Right lung (tissue), 2 donors: ENCODE measurements at regions not wholly inside any gene's neighbourhood (a gene's known extent, or its start where the extent isn't known, plus 50 kb on each side); places are given as distances from the start of the nearest gene placed in this dataset.
A peak's percentile ranks its signal among the peaks of the same experiment; 100 is the strongest.

Source experiments
- DNase-seq, 2 donors: peaks; one replicate each; pipeline ENCODE4 v3.0.0-alpha.2; 2013

DNA sequence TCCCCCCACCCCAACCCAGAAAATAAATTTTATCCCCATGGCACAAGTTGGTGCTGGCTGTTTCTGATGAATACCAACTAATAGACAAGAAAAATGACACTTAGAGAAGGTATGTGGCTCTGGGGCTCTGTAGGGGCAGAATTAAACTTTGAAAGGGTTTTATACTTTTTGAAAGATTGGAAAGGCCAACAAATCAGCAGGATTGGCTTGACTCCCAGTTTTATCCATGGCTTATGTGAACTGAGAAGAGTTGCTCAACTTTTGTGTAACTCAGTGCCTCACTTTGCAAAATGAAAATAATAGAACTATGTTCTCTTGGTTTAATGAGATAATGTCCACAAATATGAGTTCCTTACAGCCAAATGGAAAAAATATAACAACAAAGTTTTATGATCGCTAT lies 288.9 kb upstream of the KIF2A start:
- peak; percentile 41 to 55 for DNase-seq

DNA sequence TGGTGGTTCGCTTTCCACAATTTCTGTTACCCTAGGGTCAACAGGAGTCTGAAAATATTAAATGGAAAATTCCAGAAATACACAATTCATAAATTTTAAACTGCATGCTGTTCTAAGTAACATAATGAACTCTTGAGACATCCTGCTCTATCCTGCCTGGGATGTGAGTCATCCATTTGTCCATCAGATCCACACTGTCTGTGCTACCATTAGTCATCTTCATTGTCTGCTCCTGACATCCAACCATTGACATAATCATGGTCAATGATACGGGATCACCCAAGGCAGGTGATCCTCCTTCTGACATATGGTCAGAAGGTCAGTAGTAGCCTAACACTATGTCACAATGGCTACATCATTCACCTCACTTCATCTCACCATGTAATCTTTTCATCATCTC lies 276.7 kb upstream of the KIF2A start:
- DNase-seq = no peak

DNA sequence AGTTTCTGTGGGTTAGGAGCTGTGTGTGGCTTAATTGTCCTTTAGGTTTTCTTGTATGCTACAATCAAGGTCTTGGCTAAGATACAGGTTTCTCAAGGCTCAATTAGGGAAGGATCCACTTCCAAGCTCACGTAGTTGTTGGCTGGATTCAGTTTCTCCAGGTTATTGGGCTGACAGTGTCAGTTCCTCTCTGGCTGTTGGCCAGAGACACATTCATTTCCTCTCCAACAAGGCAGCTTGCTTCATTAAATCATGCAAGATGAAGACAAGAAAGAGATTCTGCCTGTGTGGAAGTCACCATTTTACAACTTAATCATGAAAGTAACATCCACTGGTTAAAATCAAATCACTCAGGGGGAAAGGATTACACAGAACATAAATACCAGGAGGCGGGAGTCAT lies 275.7 kb upstream of the KIF2A start:
- no peak for DNase-seq

DNA sequence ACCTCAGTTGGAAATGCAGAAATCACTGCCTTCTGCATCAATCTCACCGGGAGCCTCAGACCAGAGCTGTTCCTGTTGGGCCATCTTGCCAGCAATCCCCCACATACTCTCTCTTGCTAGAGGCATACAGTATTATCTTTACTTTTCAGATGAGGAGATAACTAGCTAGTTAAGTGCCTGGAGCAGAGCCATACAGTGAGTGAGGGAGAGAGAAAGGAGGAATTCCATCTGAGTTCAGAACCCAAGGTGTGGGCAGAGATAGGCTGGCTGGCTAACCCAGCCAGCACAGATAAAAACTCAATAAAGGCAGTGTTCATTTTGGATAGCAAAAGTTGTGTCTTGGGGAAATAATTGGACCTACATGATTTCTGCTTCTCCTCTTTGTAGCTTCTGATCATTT lies 268.0 kb upstream of the KIF2A start:
- DNase-seq = no peak

DNA sequence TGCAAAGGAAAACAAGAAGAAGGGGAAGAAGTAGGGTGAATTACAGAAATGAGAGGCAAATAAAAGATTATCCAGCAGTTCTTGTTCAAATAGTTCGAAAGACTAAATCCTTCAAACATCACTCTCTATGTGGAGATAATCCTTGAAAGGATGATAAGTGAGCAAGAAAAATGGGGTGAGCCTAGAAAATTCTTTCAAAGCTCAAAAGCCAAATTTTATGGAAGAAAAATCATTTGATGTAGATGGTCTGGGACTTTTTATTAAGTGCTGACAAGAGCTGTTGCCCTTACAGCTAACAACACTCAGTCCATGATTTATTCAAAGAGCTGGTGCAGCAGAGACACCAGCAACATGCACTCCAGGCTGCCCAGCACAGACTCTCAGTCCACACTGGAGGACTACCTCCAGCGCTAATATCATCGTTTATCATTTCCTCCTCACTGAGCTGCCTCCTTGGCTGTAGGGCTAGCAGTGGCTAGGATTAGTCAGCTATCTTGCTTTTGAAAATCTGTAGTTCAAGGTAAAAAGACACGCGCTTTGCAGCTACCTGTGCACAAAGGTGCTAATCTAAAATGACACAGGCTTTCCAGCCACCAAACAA lies 264.8 kb upstream of the KIF2A start:
- DNase-seq = peak; percentile 50 to 51

DNA sequence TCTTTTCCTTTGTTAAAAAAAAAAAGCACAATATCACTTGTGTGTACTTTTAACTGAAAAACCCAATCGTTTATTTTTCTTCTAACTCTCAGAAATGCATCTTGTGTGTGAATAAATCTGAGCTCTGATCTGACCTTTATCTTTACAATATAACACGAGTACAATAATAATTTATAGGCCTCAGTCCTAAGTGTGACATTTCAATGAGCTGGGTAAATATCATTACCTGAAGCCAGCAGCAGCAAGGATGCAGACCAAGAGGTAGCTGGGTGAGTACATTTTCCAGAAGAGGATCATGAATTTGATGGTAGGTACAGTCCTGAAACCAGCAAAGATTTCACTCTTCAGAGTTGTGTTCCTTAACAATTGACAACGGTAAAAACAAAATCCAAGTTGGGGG lies 264.0 kb upstream of the KIF2A start:
- no peak for DNase-seq

DNA sequence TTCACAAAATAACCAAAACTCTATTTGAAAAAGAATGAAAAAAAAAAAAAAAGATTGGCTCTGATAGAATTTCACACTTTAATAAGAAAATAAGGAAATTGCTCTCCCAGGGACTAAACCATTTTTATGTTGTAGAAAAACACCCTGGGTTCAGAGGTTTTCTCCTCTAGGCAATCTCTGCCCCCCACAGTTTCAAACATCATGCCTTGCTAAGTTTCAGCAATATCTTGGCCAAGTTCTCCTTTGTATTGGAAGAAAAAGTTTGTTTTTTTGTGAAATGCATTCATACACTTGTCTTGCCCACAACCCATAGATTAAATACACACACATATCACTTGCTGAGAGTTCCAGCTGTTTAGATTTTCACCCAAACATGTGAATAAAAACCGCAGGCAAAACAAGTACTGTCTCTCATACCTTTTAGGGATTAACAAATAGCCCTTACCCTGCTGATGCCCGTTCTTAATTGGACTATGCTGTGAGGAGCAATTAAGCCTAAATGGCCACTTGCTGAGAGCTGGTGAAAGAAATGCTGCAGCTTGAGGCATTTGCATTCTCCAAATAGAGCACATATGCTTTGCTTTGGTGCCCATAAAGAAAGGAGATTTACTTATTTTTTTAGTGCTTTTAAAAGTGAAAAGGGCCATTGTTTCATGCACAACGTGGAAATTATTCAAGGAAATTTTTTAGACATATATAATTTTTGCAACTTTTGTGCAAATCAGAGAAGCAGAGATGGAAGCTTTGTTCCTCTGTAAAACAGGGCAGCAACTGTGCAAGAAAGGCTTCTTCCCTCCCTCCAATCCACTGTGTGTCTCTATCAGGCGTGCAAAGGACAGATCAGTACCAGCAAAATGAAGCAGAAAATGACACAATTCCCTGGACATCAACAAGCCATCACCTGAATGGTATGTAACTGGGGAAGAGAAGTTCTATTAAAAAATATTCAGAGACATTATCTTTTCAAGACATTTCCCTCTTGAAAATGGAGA lies 262.4 kb upstream of the KIF2A start:
- no peak for DNase-seq

DNA sequence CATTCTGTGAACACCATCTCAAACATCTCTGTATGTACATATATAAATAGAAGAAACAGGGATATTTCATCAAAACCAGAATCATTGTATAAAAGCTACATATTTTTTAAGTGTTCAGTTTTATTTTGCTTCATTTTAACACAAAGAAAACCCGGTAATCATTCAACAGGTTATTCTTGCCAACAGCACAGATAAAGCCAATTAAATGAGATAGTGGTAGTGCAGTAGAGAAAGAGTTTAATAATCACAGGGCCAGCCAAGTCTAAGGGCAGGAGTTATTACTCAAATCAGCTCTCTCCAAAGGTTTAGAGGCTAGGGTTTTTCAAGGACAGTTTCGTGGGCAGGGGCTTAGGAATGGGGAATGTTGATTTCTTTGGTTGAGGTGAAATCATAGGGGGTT lies 261.0 kb upstream of the KIF2A start:
- DNase-seq = no peak

DNA sequence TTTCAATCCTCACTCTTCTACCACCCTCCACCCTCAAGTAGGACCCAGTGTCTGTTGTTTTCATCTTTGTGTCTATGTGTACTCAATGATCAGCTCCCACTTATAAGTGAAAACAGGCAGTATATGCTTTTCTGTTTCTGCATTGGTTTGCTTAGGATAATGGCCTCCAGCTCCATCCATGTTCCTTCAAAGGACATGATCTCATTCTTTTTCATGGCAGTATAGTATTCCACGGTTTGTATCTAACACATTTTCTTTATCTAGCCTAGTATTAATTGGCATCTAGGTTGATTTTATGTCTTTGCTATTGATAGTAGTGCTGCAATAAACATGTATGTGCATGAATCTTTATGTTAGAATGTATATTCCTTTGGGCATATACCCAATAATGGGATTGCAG lies 259.8 kb upstream of the KIF2A start:
- DNase-seq = no peak

DNA sequence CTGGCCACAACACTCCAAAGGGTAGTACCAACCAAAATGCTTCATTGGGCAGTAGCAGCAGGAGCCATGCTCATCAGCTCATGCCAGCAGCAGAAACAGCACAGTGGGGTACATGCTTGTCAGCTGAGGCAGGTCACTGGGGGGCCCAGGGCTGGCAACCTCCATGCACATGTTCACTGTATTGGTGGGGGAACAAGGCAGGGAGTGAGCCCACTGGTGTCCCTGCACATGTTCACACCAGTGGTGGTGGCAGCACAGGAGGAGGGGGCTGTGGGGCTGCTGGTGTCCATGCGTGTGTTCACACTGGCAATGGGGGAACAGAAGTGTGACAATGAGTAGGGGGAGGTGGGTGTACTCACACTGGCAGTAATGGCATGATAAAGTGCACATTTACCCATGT lies 254.3 kb upstream of the KIF2A start:
- DNase-seq = no peak

DNA sequence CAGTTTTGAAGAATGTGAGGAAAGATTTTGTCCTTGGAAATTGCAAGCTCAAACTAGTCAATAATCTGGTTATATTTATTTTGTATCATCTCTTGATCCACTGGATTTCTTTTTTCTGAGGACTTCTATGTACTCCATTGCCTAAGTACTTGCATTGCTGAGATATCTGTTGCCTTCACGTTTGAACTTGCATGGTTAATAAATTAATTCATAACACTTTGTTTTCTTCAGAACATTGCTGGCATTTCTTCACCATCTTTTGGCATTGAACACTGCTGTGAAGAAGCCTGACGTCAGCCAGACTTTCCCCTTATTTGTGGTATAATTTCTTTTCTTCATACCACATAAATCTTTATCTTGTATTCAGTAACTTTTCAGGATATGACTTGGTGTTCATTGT lies 246.0 kb upstream of the KIF2A start:
- no peak for DNase-seq

DNA sequence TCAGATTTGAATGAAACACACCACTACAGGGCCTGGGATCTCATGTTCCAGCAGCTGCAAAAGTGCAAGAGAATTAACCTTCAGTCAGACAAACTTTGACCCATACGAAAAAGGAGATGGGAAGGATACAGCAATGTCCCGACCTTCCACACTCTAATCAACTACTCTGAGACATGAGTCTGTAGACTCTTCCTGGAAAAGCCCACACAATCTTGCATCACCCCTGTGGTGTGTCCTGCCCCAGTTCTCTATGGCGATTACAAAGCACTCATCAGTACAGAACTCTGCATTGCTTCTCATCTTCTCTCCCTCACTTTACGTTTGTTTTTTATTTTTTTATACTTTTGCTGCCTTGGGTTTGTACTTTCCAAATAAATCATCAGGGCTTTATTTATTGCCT lies 241.0 kb upstream of the KIF2A start:
- no peak for DNase-seq

DNA sequence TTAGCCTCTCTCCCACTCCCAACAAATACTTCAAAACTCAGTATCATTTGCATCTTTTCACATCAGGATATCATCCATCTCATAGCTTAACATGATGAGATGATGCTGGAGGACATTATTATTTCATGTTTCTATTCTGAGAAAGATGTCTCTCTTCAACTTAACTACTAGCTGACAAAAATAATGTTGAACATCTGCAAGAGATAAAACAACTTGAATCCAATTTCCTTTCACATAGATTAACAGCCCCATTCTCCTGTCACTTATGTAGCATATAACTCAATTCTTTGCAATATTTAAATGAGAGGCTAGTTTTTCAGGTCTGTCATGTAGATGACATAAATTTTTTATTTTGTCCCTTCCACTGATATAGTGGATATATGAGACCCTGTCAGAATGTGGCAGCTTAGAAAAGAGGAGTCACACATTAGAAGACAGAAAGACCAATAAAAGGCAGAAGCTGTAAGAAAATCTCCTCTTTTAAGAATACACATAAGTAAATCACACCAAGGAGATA lies 239.2 kb upstream of the KIF2A start:
- DNase-seq = no peak

DNA sequence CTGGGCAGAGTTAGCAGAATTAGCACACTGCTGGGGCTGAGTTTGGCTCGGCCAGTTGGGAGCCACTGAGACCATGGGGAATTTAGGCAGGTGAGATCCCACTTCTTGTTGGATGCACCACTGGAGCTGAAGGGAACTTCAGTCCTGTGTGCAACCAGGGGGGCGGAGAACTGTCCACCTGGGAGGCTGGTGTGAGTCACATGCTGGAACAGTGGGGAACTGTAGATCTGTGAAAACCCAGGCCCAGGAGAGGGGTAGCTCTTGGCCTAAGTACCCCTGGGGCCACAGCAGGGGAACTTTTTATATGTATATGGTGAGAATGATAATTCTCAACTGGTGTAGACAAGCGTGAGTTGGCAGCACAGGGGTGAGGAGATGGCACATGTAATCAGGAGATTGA lies 237.5 kb upstream of the KIF2A start:
- no peak for DNase-seq

DNA sequence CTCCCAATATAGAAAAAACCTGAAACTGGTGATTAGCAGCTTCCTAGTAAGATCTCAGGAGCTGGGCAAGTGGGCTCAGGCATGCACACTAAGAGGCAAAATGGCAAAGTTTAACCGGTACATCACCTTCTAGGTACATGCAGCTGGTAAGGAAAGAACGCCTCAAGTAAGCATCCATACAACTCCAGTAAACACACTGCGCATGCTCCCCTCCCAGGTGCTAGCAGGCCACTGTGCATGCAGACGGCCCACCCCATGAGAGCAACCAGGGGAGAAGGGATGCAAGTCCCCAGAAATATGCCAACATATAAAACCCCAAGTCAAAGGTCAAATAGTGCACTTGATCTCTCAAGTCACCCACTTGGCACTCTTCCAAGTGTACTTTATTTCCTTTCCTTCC lies 228.6 kb upstream of the KIF2A start:
- no peak for DNase-seq

DNA sequence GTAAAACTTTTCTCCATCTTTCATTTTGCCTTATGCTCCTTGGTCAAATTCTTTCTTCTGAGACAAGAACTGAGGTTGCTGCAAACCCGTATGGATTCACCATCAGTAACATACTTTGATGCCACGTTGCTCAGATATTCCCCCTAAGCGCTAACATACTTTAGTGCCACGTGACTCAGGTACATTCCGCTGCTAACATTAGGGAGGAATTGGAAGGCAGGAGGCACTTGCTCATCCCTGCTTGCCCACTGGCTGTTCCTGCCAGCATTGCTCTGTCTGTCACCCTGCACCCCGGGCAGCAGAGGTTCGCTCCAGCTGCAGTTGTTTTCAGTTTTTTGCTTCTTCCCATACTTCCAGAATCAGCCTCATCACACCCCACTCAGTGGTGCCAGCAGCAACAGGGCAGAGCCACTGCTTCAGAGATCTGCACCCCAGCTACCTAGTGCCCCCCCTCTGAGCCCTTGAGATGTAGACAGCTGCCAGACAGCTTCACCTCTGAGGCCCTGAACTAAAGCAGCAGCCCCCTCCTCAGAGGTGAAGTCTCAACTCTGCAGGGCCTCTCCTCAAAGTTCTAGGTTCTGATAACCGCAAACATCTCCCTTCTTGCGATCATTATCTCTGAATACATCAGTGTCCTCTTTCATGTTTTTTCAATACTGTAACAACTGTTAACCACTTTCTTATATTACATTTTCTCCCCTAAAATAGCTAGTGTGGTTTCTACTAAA lies 228.0 kb upstream of the KIF2A start:
- no peak for DNase-seq

DNA sequence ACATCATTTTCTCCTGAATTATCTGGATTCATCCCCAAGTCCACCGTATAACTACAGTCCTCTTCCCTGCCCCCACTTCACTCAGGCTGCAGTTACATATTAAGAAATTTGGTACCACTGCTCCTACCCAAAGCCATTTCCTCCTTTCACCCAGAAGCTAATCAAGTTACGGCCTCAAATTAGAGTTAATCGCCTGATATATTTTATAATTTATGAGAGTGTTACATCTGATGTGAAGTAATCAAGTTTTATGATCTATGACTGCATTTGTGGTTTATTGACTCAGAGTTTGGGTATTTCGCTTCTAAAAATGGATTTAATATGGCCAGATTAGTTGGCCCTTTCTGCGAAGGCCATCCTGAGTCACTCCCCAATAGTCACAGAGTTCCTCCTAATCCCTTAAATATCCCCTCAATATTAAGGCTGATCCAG lies 223.6 kb upstream of the KIF2A start:
- DNase-seq = no peak

DNA sequence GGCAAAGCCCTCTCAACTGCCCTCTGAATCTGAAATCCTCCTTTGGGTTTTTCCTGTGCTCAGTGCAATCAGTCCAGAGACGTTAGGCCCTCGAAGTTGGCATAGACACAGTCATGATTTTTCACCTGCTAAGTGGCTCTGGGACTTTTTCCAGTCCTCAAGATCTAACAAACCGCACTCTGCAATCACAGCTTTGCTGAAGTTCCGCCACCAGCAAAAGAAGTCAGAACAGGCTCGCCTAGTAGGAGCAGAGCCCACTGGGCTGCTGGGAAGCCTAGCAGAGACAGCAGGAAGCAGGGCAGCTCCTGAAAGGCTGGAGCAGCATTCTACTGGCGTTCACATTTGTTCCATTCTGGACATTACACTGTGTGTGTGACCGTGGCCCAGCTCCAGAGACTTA lies 222.8 kb upstream of the KIF2A start:
- DNase-seq = peak; percentile 39 to 42

DNA sequence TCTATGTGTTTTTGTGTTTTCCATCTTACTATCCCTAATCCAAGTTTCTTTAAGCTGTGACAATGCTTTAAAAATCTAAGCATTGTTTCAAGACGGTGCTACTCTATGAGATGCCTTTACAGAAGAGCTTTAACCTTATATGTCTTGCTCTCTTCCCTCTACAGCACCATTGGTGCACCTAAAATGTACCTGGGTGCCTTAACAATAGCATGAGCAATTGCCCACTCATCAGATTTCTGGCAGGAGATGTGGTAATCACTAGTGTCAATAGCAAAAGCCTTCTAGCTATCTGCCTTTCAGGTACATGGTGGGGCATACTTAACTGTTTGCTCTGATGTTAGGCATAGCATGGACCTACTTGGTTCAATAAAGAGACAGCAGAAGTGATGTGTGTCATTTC lies 222.3 kb upstream of the KIF2A start:
- DNase-seq = no peak

DNA sequence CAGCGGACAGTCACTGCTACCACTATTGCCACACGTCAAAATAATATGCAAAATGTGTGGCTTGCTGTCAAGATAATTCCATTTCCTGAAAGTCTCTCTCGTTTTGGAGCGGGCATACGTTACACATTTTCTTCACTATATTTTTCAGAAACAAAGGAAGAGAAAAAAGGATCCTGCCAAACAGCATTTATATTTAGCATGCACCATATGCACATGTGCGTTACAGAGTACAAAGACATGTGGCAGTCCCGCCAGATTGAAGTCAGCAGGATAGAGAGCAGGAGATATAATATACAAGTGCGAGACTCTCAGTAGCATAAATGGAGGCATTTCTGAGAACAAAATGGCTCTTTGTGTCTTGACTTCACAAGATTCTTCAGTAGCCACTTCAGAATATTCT lies 221.6 kb upstream of the KIF2A start:
- DNase-seq = no peak

DNA sequence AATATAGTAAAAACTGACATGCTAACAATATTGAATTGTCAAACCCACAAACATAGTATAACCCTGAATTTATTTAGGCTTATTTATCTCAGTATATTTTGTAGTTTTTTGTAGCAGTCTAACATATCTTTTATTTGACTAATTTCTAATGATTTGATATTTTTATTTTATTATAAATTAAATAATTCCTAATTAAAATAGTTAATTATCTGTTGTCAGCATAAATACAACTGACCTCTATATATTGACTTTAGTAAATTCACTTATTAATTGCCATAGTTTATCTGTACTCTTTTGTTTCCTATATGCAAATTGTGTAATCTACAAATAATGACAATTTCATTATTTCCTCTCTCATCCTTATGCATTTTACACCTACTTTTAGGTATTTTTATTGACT lies 215.1 kb upstream of the KIF2A start:
- DNase-seq = no peak

DNA sequence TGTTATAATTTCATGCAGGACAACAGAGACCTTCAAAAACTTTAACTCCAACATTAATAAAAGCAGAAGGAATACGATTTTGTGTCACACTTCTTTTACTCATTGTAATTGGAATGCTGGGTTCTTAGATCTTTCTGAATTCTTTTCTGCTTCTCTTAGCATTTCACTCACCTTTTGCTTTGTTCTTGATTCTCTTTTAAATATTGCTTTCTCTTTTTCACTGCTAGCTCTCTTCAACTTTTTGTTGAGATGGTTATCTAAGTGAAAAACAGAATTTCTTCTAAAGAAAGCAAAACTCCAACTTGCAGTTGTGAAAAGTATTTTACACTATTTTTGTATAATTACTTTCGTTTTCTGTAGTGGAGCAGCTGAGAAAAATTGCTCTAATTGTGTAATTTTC lies 212.6 kb upstream of the KIF2A start:
- no peak for DNase-seq

DNA sequence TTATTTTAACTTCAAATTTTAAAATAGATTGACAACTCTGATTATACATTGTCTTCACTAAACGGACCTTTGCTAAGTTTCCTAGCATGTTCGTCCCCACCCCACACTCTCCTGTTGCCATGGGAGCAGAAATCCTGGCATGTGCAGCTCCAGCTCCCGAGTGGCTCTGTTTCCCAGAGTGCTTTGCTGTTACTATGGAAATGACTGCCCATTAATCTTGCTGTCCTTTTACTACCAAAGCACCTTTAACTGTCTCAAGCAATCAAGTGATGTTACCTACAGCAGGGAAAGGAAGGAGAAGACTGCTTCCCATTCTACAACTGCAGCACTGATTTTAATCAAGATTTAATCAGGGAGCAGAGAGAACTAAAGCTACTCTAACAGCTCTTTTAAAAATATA lies 212.0 kb upstream of the KIF2A start:
- peak; percentile 23 to 33 for DNase-seq
